M059J (cell line): ENCODE measurements at regions not wholly inside any gene's neighbourhood (a gene's known extent, or its start where the extent isn't known, plus 50 kb on each side); places are given as distances from the start of the nearest gene placed in this dataset.

Experiments used
- DNase-seq: peaks from one replicate; pipeline ENCODE4 v3.0.0-alpha.2; 2012; ENCODE audit warnings: low read depth

DNA sequence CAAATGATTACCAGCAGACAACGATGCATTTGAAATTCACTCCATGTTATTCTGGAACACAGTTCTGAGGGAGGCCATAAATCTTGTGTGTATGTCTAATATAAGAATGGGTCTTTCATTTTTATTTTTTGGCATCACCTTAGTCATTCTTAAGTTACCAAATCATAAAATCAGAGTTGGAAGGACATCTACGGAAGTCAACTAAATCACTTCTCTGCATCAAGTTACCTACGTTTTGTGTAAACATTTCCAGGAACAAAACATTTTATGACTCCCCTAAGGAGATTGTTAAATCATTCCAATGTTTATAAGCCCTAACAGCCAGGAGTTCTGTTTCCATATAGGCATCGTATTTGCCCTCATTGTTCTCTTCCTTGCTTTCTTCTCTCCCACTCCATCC is 378.2 kb downstream of the FAM170A start:
- DNase-seq = peak; percentile 57

DNA sequence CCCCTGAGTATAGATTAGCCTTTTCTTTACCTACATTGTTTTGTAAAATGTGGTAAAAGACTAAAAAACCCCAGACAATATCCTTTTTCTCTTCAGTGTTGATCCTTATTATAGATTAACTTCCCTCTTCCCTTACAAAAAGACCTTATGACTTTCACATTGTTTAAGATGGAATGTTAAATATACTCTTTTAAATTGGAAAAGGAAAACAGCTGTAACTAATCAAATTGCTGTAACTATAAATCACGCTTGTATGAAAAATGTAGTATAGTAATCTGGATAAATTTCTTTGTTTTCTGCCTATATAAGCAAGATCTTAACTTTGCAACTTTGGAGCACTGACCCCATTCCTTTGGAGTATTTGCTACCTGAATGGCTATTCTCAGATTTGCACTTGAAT is 383.1 kb downstream of the FAM170A start:
- DNase-seq = no peak

DNA sequence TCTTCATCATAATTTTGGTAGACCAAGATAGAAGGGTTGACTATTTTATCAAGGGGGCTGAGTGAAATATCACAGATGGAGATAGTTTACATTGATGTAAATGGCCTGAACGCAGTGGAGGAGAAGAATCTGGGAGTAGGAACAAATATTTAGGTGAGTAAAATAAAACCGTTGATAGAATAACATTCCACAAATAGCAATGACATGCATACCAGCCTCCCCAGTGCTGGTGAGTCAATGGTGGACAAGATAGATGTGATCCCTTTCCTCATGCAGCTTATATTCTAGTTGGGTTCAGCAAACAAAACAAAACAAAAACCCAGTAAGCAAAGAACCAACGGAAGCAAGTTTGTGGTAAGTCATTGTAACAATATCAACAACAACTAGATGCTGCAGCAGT is 385.2 kb downstream of the FAM170A start:
- DNase-seq = peak; percentile 3

GRCh38 chr5:120016717-120017382 is 387.5 kb downstream of the FAM170A start:
- DNase-seq = no peak

DNA sequence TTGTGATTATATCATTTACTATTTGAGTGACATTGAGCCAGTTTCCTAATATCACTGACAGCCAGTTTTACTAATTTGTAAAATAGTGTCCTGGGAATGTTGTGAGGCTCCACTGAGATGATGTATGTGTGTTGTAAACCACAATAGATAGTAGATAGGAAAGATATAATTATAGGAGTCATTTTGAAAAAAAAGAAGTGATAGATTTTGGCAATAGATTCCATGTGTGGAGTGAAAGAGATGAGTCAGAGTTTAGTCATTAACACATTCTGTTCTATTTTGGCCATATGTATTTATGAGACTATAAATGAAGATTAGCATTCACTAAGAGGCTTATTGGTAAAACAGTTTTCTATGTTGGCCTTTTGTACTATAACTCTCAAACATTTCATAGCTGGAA is 388.2 kb downstream of the FAM170A start:
- DNase-seq = peak; percentile 28

- DNase-seq = no peak
Measured at GRCh38 chr5:120035181-120035580, 405.8 kb downstream of the FAM170A start.

GRCh38 chr5:120035815-120036577 is 406.6 kb downstream of the FAM170A start:
- DNase-seq = no peak

DNA sequence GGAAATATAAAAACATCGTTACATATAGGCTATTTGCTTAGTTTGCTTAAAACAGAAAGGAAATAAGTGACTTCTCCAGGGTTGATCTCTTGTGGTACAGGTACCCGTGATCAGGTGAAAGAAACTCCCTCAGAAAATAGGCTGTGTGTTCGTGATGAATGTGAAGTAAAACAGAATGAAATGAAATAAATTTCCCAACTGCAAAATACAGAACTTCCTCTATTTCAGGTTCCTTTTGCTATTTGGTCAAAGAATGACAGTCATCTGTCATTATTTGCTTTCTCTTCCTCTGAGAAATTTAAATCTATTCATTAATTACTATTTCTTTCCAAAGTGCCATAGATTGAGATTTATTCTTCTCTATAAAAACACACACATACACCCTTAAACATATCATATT is 408.1 kb downstream of the FAM170A start:
- DNase-seq = no peak

DNA sequence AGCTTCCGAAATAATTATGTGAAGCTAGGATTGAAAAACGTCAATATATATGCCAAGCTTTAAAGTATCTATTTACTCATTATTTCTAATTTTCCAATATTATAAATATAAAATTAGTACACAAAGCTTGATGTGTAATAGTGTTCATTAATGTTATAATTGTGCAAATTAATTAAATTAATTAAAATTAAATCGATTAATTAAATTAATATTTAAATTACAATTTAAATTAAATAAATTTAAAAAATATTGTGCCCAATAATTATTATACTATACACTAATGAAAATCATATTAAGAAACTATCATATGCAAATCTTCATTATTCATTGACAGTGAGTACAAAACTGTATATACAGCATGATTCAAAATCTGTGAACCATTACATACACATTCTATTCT is 409.8 kb downstream of the FAM170A start:
- no peak for DNase-seq

DNA sequence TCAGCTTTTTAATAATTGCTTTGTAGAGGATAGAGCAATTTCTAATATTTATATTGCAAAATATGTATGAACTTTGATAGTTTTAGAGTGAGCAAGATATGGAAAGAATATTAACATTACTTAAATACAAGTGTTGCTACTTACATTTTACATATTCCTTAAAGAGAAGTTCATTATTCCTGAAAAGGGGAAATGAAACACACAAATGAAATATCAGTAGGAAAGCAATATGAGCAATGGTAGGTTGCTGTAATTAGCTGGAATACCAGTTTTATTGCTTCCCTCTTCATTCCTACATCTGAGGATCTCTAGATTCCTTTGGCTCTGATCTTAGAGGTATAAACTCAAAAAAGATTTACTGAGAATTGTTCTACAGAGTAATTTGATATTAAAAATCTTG is 414.1 kb downstream of the FAM170A start:
- no peak for DNase-seq

DNA sequence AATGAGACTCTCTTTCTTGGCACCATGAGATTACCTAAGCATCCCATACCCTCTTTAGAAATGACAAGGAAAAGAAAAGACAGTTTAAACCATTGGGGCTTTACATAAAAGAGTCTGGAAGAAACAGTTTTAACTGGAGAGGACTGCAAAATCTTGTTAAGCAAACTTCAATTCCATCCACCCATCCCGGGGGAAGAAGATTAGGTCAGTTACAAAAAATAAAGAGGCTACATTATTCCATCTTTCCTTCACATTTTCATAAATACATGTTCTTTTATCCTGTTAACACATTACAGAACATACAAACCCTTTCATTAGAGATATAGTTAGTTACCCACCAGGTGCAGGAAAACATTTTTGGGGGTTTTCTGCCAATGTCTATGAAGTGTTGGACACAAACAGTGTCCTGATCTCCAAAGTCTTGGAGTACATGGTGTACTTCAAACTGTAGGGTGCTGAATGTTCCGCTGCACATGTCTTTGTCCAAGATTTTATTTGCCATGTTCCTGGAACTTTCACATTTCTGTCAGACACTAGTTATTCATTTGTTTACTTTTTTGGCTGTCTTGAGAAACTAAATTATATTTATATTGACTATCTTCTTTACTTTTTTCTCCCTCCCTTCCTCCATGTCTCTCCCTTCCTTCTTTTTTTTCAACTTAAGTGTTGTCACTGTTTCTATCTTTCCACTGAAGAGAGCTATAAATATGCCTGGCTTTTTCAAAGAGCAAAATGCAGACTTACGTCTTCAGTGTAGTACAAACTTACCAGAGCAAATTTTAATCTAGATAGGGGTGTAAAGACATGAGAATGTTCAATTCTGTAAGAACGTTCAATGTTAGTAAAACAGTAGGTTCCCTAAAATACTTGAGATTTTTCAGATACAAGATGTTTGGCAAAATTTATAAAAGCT is 410.9 kb upstream of the PRR16 start:
- DNase-seq = no peak

GRCh38 chr5:120053841-120054240 is 410.3 kb upstream of the PRR16 start:
- no peak for DNase-seq

- DNase-seq = peak; percentile 66
Measured at GRCh38 chr5:120055858-120056257, 408.2 kb upstream of the PRR16 start.

- DNase-seq = peak; percentile 76
Measured at GRCh38 chr5:120062515-120062917, 401.6 kb upstream of the PRR16 start.

DNA sequence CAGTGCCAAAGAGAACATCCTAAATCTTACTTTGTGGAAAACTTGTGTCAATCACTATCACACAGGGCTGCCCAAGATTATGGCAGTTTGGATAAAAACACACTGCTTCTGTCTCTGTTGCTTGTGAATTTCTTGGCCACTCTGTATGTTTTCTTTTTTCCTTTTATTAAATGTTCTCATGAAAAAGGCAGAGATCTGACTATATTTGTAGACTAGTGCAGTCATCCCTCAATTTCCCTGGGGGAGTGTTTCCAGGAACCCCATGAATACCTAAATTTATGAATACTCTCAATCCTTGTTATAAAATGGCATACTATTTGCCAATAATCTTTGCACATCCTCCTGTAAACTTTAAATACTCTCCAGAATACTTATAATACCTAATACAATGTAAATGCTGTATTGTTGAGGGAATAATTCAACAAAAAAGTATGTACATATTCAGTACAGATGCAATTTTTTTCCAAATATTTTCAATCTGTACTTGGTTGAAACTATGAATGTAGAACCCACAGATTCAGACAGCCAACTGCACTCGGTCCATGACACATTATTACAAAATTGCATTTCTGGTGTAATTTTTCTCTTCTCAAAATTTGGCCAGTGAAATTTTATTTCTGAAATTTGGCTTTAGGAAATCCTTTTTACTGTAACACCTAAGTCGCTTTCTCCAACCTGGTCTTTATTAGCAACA is 391.9 kb upstream of the PRR16 start:
- DNase-seq = no peak

- no peak for DNase-seq
Measured at GRCh38 chr5:120073722-120074121, 390.4 kb upstream of the PRR16 start.

DNA sequence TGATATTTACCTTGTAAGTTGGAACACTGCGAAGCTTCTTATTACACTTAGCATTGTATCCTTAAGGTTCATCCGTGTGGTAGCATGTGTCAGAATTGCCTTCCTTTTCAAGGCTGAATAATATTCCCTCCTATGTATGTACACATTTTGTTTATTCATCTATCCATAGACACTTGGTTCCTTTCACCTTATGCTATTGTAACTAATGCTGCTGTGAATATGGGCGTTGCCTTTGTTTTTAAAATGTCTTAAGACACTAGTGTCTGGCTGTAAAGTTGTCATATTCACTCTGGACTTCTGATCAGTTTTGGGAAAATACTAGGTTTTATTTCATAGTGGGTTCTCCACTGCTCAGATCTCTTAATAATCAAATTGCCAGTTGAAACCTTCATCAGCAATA is 383.3 kb upstream of the PRR16 start:
- DNase-seq = no peak

DNA sequence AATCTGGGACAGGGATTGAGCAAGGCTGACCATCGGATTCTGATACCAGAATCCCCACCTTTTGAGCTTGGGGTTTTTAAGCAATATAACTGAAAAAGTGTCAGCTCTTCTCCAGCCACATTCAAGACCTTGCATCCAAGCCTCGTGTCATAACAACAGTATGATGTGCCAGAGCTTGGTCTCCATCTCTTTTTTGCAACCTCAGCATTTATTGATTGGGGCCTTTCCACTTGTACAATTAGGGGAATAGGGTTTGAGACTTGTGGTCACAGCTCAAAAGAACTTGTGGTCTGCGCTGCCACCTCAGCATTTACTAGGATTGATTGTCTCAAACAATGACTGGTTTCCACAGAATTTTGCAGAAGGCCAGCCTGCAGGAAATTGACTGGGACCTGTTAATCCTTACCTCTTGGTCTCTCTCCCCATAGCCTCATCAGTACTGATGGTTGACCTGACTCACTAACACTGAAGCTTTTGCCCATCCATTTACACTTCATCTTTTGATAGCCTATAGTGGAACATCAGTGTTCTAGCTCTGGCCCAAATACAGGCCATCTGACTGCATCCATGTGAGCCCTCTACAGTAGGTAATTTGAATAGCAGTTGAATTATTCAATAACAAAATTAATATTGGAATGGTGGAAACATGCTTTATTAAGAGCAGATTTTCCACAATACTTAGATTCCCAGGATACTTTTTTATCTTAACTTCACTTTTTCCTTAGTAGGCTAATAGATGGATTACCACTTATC is 381.6 kb upstream of the PRR16 start:
- DNase-seq = no peak

DNA sequence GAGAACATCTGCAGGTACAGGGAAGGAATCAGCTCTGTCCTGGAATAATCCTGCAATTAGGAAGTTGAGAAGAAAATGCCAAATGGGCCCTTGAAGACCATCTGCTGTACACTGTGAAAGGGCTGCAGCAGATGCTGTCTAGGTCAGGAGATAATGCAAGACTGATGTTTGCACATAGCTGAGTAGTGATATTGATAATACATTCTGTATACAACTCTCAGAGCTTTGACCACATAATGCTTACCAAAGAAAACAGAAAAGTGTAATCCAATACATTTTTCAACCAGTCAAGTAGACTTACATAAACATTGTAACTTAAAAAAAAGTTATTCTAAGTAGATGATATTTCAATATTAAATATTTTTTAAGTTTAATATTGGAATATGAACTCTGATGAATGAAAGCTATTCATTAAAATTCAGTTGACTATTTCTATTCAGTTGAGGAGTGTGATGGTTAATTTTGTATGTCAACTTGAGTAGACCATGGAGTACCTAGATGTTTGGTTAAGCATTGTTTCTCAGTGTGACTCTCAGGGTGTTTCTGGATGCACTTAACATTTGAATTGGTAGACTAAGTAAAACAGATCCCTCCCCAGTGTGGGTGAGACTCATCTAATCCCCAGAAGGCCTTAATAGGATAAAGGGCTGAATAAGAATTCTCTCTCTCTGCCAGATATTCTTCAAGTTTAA is 380.1 kb upstream of the PRR16 start:
- no peak for DNase-seq

- no peak for DNase-seq
Measured at GRCh38 chr5:120084543-120084870, 379.6 kb upstream of the PRR16 start.

- no peak for DNase-seq
Measured at GRCh38 chr5:120086081-120086480, 378.0 kb upstream of the PRR16 start.
